ENCODE measurements at regions not wholly inside any gene's neighbourhood (a gene's known extent, or its start where the extent isn't known, plus 50 kb on each side); places are given as distances from the start of the nearest gene placed in this dataset.
A peak's percentile ranks its signal among the peaks of the same experiment; 100 is the strongest.
"Not testable (repeated sequence)": the region's sequence is repeated elsewhere in the genome, so short reads cannot be mapped to it uniquely, and the experiment has no call there.

DNA sequence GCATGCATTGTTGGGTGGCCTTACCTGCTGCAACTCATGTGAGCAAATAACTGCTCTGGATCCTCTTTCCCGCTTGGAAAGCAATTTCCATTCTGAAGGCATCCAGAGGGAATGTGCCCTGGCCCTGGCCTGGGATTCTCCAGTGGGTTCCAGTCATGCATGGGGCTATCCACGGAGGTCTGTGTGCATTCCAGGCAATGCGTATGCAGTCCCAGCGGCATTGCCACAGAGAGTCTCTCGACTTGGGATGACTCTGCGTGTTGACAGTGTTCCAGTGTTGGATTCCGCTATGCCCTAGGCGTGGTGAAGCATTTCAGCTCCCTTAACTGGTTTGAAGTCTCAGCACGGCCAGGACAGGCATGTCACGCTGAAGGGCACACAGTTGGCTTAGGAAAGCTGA is 113.9 kb downstream of the SNRPN start:
- DNase-seq, result no peak

- DNase-seq, result no peak
Measured at GRCh38 chr15:25070353-25070963, 115.7 kb downstream of the SNRPN start.

DNA sequence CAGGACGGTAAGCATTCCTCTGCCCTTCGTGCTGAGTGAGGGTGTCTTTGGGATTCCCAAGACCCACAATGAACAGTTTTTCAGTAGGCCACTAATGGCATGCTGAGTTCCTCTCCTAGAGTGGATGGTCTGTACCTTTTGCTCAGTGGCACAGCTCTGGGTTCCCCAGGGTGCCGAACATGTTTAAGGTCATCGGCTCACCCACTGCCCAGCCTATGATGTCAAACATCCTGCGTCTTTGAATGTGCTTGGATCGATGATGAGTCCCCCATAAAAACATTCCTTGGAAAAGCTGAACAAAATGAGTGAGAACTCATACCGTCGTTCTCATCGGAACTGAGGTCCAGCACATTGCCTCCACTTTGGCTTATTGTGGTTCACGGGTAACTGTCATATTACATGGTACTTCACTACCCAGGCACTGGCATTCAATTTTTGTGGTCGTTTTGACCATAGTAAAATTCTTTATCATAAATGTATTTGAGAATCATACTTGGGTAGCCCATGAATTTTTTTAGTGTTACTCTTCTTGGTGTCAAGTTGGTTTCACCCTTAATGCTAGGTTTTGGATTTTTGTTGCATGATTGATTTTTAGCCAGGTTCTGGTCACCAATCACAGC is 118.2 kb downstream of the SNRPN start:
- DNase-seq, result no peak

DNA sequence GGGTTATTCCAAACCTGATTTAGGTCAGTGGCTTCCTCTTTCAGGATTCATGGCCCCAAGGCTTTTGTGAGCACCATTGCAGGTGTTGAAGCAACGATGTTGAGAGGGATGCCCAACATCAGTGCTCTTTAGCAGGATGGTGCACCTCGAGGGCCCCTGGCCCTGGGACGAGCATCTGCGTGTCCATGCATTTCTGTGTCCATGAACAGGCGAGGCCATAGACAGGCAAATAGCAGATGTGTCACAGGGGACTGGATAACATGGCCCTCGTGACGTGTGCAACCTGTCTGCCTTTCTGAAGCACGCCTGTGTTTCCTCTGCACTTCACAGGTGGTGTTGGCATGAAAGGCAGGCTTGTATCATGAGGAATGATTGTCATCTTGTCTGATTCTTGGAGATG is 132.3 kb downstream of the SNRPN start:
- DNase-seq, result no peak

DNA sequence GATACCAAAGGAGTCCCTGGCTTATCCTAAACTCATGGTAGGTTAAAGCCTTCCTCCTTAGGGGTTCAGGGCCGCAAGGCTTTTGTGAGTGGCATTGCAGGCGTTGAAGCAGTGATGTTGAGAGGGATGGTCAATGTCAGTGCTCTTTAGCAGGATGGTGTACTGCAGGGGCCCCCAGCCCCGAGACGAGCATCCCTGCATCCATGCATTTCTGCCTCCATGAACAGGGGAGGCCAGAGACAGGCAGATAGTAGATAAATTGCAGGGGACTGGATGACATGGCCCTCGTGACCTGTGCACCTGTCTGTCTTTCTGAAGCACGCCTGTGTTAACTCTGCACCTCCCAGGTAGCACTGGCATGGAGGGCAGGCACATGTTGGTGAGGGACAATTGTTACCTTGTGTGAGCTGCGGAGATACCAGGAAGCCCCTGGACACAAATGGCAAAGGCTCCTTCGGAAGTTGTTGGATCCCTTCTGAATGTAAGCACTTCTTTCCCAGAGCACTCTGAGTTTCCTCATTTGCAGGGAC is 133.5 kb downstream of the SNRPN start:
- DNase-seq, result no peak

DNA sequence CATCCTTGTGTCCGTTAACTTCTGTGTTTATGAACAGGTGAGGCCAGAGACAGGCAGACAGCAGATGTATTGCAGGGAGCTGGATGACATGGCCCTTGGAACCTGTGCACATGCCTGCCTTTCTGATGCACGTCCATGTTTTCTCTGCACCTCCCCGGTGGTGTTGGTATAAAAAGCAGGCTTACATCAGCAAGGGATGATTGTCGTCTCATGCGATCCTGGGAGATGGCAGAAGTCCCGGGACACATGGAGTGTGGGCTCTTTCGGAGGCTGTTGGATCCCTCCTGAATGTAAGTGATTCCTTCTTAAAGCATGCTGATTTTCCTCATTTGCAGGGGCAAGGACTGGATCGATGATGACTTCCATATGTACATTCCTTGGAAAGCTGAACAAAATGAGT is 134.8 kb downstream of the SNRPN start:
- no peak for DNase-seq

GRCh38 chr15:25090073-25090733 is 135.4 kb downstream of the SNRPN start:
- DNase-seq, result no peak

DNA sequence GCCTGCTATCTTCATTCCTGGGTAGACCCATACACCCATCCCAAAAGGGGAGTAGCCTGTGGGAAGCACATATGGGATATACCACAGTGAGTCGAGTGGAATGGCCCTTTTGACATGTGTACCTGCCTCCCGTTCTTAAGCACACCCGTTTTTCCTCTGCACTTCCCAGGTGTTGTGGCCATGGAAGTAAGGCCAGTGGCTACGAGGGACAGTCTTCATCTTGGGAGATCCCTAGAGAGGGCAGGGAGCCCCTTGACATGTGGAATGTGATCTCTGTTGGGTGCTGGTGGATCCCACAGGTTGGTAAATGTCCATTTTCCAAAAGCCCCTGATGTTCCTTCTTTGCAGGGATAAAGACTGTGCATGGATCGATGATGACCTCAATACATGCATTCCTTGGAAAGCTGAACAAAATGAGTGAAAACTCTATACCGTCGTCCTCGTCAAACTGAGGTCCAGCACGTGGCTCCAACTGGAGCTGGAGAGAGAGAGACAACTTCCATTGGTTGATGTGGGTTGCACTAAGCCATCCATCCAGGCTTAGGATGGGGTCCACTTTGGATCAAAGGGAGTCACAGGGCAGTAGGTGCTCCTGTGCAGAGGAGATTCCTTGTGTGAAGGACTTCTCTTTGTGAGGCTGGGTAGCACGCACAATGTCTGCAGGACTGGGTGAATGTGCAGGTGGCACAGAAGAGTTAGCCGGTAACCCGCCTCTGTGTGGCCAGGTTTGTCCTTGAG is 136.8 kb downstream of the SNRPN start:
- no peak for DNase-seq

- DNase-seq, result no peak
Measured at GRCh38 chr15:25092661-25093060, 137.9 kb downstream of the SNRPN start.

DNA sequence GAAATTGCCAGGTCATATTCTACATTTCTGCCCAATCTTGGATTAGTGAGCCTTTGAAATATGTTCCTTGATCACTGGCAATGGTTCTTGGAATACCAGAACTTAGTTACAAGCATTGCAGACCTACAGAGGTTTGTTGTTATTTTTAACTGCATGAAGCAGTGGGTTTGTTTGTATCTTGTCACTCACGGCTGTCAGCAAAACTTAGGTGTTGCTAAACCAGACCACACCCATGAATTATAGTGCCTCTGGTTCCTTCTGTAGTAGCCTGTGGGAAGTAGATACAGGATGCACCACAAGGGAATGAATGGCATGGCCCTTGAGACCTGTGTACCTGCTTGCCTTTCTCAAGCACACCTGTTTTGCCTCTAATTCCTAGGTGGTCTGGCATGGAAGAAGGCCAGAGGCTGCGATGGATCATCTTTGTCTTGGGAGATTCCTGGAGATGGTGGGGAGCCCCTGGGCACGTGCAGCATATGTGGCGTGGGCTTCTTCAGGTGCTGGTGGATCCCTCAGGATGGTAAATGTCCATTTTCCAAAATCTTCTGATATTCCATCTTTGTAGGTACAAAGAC is 138.8 kb downstream of the SNRPN start:
- no peak for DNase-seq

- DNase-seq, result no peak
Measured at GRCh38 chr15:25094066-25094465, 139.3 kb downstream of the SNRPN start.

DNA sequence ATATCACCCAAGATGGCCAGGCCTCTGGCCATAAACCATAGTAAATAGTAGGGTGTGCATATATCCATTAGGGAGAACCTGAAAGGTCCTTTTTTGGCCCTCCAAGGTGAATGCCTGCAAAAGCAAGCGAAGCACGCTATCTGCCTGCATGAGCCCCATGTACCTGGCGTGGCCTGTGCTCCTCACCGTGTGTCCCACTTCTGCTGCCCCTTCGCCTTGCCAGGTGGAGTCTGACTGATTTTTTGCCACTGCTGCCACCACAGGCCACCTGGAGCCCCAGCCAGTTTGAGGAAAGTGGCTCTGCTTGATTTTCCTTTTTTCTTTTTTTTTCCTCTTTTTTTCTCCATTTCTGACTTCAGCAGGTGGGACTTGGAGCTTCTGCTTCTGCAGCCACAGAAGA is 139.7 kb downstream of the SNRPN start:
- no peak for DNase-seq

- no peak for DNase-seq
Measured at GRCh38 chr15:25095179-25095578, 140.4 kb downstream of the SNRPN start.

DNA sequence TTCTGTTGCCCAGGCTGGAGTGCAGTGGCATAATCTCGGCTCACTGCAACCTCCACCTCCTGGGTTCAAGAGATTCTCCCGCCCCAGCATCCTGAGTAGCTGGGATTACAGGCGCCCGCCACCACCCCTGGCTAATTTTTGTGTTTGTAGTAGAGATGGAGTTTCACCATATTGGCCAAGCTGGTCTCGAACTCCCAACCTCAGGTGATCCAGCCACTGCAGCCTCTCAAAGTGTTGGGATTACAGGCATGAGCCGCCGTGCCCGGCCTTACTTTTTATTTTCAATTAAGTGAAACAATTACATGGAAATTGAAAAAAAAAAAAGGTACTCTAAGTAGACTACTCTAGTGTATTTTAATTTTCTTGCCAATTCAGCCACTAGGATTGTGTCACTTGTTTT is 145.2 kb downstream of the SNRPN start:
- DNase-seq, result not testable (repeated sequence)

- DNase-seq, result no peak
Measured at GRCh38 chr15:25106209-25106608, 151.4 kb downstream of the SNRPN start.

- DNase-seq, result no peak
Measured at GRCh38 chr15:25133804-25134203, 179.0 kb downstream of the SNRPN start.

DNA sequence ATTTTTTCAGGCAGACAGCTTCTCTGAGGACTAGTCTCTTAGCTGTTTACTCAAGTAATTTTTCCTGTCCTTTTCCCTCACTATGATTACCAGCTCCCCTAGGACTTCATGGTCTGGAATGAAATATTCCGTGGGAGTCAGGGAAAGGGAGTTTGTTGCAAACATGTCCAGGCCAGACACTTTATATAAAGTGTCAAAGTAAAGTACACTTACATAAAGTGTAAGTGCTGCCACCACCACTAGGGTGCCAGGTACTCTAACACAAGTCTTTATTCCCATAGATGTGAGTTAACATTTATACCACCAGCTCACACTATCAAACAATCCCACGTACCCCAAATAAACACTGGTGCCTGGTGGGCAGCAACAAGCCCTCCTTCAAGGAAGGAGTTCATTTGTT is 179.8 kb downstream of the SNRPN start:
- DNase-seq, result no peak

- peak; percentile 0 for DNase-seq
Measured at GRCh38 chr15:25136119-25136518, 181.3 kb downstream of the SNRPN start.

DNA sequence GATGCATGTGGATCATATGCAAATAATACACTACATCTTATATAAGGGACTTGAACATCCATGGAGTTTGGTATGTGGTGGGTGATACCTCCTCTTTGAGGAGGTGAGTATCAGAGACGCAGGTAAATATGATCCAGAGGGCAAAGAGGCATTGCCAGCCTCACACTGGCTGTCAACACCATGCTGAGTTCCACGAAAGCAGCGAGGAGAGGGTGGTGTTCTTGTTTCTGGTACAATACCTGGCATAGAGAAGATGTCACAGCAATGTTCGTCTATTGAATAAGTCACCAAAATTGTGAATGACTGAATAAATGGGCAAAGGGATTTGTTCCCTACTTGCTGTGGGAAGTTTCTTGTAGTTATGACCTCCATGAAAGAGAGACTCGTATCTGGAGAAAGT is 182.2 kb downstream of the SNRPN start:
- DNase-seq, result no peak

DNA sequence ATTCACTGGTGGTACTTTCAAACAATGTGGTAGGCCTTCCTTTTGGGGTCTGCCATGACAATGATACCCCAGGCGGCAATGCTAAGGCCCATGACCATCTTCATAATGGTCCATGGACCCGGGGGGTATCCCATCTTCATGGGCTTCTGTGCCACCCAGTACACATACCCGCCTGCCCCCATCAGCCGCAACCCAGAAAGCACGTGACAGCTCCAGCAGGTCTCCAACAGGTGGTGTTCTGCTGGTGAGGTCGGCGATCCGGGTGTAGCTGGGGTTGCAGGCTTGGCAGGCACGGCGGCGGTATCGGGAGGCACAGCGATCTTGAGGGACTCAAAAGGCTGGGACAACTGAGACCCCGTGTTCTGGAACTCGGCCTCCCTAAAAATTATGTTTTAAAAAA is 214.5 kb downstream of the SNRPN start:
- DNase-seq, result no peak

GRCh38 chr15:25170113-25170731 is 215.4 kb downstream of the SNRPN start:
- no peak for DNase-seq

DNA sequence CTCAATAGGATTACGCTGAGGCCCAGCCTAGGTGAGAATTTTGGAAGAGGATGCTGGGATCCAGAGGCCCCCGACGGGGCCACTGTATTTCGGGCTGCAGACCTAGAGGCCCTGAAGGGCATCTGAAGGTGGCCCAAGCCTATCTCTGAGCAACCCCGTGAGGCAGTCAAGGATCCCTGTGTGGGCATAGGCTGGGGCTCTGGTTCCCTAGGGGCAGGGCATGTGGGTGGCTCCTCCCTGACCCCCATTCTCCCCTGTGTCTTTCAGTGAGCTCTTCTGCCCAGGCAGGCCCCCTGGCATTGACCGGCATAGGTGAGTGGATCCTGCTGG is 216.0 kb downstream of the SNRPN start:
- DNase-seq, result no peak

Measured in NCI-H146 (cell line).